HG03060 (cell line): ENCODE measurements at regions not wholly inside any gene's neighbourhood (a gene's known extent, or its start where the extent isn't known, plus 50 kb on each side); places are given as distances from the start of the nearest gene placed in this dataset.

Experiments
- ATAC-seq: cut with Tn5 transposase; IDR thresholded peaks from one replicate; pipeline ENCODE4 v1.9.1; 2021; ENCODE audit warnings: low read depth, moderate number of reproducible peaks; ENCODE audit not compliant: unreplicated experiment

GRCh38 chr13:32960626-32961025 is 55.6 kb upstream of the KL start:
- no peak for ATAC-seq

GRCh38 chr13:32961724-32962123 is 54.5 kb upstream of the KL start:
- ATAC-seq = no peak

GRCh38 chr13:32962342-32962741 is 53.9 kb upstream of the KL start:
- ATAC-seq = no peak

- ATAC-seq = no peak
Observed at GRCh38 chr13:32964987-32965386, 51.2 kb upstream of the KL start.
